NCI-H1417 treated with DMSO at 0.1 percent for 48 hours (cell line): ENCODE measurements at regions not wholly inside any gene's neighbourhood (a gene's known extent, or its start where the extent isn't known, plus 50 kb on each side); places are given as distances from the start of the nearest gene placed in this dataset.

Experiments used
- DNase-seq: peaks from one replicate; lab custom pipeline; 2025; lab: John Stamatoyannopoulos, UW

DNA sequence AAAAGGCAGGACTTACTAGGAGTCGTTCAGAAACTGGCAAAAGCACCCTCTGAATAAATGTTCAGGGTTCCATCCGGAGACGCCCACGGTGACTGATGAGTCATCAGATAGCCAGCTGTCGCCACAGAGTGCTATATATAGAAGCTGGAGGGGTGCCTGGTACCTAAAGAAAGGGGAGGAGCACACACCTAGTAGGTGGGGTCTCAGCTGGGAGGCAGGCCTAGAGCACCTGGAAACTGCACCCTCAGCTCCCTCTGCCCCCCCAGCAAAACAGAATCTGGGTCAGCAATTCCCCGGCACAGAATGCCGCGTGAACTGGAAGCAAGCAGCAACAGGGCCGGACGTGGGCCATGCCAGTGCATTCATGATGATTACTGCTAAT, 242.0 kb downstream of the BCOR start:
- DNase-seq, result peak; percentile 61

DNA sequence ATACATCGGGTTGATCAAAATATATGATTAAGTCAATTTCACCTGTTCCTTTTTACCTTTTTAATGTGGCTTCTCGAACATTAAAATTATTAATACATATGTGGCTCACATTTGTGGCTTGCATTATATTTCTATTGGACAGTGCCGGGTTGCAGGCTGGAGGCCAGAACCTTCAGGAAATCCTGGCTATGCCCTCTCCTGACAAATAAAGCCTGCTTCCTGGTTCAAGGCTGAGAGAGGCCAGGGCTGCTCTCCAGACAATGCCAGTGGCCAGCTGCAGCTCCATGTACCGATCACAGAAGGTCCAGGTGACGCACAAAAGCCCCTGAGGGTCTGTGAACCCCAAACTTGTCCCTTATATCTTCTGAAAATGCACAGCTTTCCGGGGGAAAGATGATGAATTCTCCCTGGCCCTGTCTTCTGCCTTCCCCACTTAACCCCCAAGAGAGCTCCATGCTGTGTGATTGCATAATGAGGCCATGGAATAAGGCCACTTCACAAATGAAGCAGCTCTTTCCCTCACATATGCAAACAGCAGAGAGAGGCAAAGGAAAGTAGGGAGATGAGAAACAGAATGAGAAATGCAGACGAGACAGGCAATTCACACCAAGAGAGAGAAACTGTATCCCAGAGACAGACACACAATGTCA, 241.2 kb downstream of the BCOR start:
- DNase-seq, result no peak

GRCh38 chrX:39857780-39858179, 240.0 kb downstream of the BCOR start:
- no peak for DNase-seq

- no peak for DNase-seq
Observed at GRCh38 chrX:39859991-39860861, 237.5 kb downstream of the BCOR start.

DNA sequence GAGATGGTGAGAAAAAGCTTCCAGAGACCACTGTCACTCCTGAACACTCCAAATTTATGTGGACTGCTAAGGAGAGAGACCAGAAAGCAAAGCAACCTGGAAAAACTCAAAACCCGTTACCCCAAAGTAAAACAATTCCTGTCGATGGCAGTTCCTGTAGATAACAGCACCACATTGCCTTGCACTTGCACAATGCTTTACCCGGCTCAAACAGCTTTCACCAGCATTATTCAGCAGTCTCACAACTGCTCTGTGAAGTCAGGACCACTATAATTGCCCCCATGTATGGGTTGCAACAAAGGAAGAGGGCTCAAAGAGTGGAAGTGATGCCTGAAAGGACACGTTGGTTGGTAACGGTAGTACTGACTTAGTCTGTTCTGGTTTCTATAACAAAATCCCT, 234.8 kb downstream of the BCOR start:
- no peak for DNase-seq

- DNase-seq, result no peak
Observed at GRCh38 chrX:39866229-39866628, 231.5 kb downstream of the BCOR start.

DNA sequence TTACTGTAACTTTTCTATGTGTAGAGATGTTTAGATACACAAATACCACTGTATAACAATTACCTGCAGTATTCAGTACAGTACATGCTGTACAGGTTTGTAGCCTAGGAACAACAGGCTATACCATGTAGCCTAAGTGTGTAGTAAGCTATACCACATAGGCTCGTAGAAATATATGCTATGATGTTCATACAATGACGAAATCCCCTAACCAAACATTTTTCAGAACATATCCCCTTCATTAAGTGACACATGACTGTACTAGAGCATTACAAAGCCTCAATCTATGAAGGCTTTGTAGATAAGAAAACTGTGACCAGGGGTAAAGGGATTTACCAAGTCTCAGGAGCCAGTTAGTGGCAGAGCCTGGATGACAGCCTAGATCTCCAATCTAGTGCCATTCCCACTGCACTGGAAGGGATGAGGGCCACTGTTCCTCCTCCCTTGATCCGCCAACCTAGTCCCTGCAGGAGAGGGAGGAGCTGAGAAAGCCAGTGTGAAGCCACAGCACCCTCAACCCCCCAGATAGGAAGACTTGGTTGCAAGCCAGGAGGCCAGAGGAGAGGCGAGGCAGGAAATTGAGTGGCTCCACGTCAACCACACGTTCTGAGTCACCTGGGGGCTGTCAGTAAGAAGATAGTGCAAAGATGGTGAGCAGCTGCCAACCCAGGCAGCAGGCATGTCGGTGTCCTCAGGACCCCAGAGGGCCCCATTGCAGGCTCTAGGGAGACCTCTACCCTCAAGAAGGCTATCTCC, 227.7 kb downstream of the BCOR start:
- DNase-seq, result no peak

DNA sequence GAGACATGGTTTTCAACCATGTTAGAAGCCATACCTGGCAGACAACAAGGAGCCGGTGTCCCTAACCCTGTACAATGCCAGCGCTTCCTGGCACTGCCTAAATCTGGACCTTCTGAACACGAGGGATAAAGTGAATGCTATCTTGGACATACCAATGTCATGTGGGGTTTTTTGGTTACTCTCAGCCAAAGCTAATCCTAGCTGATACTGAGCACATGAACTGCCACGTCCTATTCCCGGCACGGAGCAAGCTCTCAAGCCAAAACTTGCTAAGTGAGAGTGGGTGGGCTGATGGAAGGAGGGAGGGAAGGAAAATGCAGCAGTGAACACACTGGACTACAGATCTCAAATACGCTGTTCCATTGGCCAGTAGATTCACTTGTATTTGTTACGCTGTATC, 226.1 kb downstream of the BCOR start:
- no peak for DNase-seq

- no peak for DNase-seq
Observed at GRCh38 chrX:39873117-39873516, 224.6 kb downstream of the BCOR start.

- DNase-seq, result no peak
Observed at GRCh38 chrX:39874202-39874816, 223.4 kb downstream of the BCOR start.

- DNase-seq, result no peak
Observed at GRCh38 chrX:39875834-39876628, 221.7 kb downstream of the BCOR start.

GRCh38 chrX:39877905-39878304, 219.9 kb downstream of the BCOR start:
- DNase-seq, result no peak

GRCh38 chrX:39883666-39884065, 214.1 kb downstream of the BCOR start:
- no peak for DNase-seq

GRCh38 chrX:39886282-39886681, 211.5 kb downstream of the BCOR start:
- DNase-seq, result no peak

DNA sequence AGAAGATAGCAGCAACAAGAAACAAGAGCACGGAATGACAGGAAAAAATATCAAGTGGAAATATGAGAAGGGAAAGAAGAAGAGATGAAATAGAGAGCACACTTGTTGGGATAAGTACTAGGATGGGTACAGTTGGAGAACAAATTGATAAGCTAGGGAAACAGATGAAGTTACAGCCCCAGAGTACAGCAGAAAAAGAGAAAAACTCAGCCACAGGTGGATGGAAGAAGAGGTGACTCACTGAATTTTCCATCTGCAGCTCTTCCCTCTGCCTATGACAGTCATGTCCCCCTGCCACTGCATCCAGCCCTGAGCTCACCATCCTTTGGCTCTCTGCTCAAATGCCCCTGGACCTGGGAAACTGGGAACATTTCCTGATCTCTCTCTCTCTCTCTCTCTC, 209.0 kb downstream of the BCOR start:
- DNase-seq, result no peak

DNA sequence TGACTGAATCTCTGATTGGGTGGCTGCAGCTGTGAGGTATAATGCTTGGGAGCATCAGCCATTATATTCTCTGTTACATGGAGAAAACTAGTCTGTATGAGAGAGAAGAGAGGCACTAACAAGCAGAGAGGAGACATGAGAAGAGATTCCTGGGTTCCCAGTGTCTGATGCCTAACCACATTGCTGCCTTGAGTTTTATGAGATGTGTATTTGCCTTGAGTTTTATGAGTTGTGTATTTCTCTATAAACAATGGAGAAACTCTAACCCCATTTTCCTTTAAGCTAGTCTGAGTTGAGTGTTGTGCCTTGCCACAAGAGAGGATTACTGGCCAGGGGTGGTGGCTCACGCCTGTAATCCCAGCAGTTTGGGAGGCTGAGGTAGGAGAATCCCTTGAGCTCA, 208.1 kb downstream of the BCOR start:
- DNase-seq, result no peak

DNA sequence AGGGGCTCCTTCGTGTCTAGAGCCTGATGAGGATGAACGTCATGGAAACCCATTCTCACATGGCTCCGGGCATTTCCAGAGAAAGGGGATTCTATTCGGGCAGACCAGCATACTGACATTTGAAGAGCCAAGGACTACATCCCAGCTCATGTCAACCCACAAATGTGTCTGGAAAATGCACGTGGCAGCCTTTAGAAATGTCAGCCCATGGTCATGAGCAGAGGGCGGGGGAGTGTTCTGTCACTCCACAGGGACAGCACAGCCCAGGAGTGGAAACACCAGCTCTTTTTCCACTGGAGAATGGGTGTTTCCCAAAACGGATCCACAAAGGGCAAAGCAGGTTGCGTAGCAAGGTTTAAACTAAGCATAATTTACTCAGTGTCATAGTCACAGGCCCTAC, 207.0 kb downstream of the BCOR start:
- DNase-seq, result no peak

GRCh38 chrX:39891781-39892180, 206.0 kb downstream of the BCOR start:
- DNase-seq, result no peak

- DNase-seq, result no peak
Observed at GRCh38 chrX:39893417-39894338, 204.1 kb downstream of the BCOR start.

GRCh38 chrX:39894683-39895082, 203.1 kb downstream of the BCOR start:
- DNase-seq, result no peak
